Breast epithelium (tissue), 4 donors: ENCODE measurements at regions not wholly inside any gene's neighbourhood (a gene's known extent, or its start where the extent isn't known, plus 50 kb on each side); places are given as distances from the start of the nearest gene placed in this dataset.

Experiments
- DNase-seq, 2 donors: peaks; one replicate each; pipeline ENCODE4 v3.0.0-alpha.2; 2019; ENCODE audit warnings: low spot score in 2 of 2
- H3K27ac ChIP-seq, 2 donors: fragments of 200-600 bp; sonication (generic) in 1 of 2; one replicate each; pipeline ENCODE4 v1.5.1; 2016 to 2019; ENCODE audit warnings: mild to moderate bottlenecking in 1 of 2
- H3K27me3 ChIP-seq, 2 donors: fragments of 200-600 bp; sonication (generic) in 1 of 2; one replicate each; pipeline versions ENCODE4 v1.5.1 to v1.6.0; 2017 to 2019; ENCODE audit warnings: control low read depth in 1 of 2, mild to moderate bottlenecking in 1 of 2
- H3K36me3 ChIP-seq: fragments of 200-600 bp; one replicate; pipeline ENCODE4 v1.5.1; 2019
- H3K4me1 ChIP-seq, 2 donors: fragments of 200-600 bp; sonication (generic); one replicate each; pipeline ENCODE4 v1.5.1; 2016 to 2019; ENCODE audit warnings: control low read depth in 1 of 2
- H3K4me3 ChIP-seq, 3 donors: fragments of 200-600 bp; sonication (generic); 1 replicate in 2 of 3; 2 replicates in 1 of 3; pipeline ENCODE4 v1.5.1; 2016 to 2019; ENCODE audit warnings: mild to moderate bottlenecking in 3 of 3, moderate library complexity in 2 of 3
- H3K9me3 ChIP-seq, 2 donors: fragments of 200-600 bp; sonication (generic) in 1 of 2; one replicate each; pipeline ENCODE4 v1.5.1; 2016 to 2019; ENCODE audit warnings: control low read depth in 1 of 2
- CTCF ChIP-seq, 3 donors: fragments of 450-650 bp; IDR thresholded peaks; one replicate each; pipeline ENCODE4 v1.5.1; 2016 to 2017; ENCODE audit warnings: antibody characterized with exemption in 3 of 3, mild to moderate bottlenecking in 3 of 3, moderate library complexity in 3 of 3
- POLR2A ChIP-seq: fragments of 450-650 bp; IDR thresholded peaks from one replicate; pipeline ENCODE4 v1.6.1; 2016; ENCODE audit warnings: antibody characterized with exemption, mild to moderate bottlenecking, moderate library complexity
- POLR2AphosphoS5 ChIP-seq, 3 donors: sonication (generic); formaldehyde crosslinking; IDR thresholded peaks; one replicate each; pipeline ENCODE4 v1.6.1; 2017; ENCODE audit warnings: antibody characterized with exemption in 3 of 3
- intact Hi-C: fragments of 100-400 bp; cut with DNase I; formaldehyde crosslinking; loops from one replicate; pipeline ENCODE4 v1.15.1; 2023; ENCODE audit warnings: low total_unique reads

- intact Hi-C loops, result no loop called here
- Histone ChIP-seq H3K27me3 (no peaks in the 10 kb centered on the region), H3K9me3 (no peaks in the 10 kb centered on the region), H3K4me1 (peaks cover 0 to 3% of the 10 kb centered on the region in 2 donors), H3K4me3 (peak overlapping the region in 1 of 3 donors; percentile 9), H3K36me3 (no peaks in the 10 kb centered on the region), H3K27ac (peak overlapping the region; percentile 2 to 59)
- DNase-seq, result peak; percentile 60 to 83
- TF ChIP-seq POLR2A, result no peak
These were observed 87.2 kb upstream of the C1QTNF9B start for GRCh38 chr13:23984546-23984945.

GRCh38 chr13:23985060-23985459 is 87.8 kb upstream of the C1QTNF9B start:
- TF ChIP-seq POLR2A (no peak), POLR2AphosphoS5 (IDR thresholded peaks at IDR 0.05) (no peak), CTCF (IDR thresholded peaks at IDR 0.05) (no peak)
- intact Hi-C loops, result no loop called here
- no peak for DNase-seq
- Histone ChIP-seq H3K9me3 (no peaks in the 10 kb centered on the region), H3K36me3 (no peaks in the 10 kb centered on the region), H3K27ac (peak overlapping the region; percentile 2 to 59), H3K4me1 (peaks cover 0 to 3% of the 10 kb centered on the region in 2 donors), H3K4me3 (peak overlapping the region in 1 of 3 donors; percentile 9), H3K27me3 (no peaks in the 10 kb centered on the region)

- Histone ChIP-seq H3K27ac (no peak overlapping the region), H3K4me3 (no peak overlapping the region), H3K36me3 (no peaks in the 10 kb centered on the region), H3K4me1 (peaks cover 0 to 3% of the 10 kb centered on the region in 2 donors), H3K9me3 (no peaks in the 10 kb centered on the region), H3K27me3 (no peaks in the 10 kb centered on the region)
- TF ChIP-seq CTCF (IDR thresholded peaks at IDR 0.05), result no peak
- TF ChIP-seq POLR2AphosphoS5 (IDR thresholded peaks at IDR 0.05), result no peak
- no peak for TF ChIP-seq POLR2A
- intact Hi-C loops, result no loop called here
- DNase-seq, result no peak
These were observed 88.5 kb upstream of the C1QTNF9B start for GRCh38 chr13:23985839-23986238.

- Histone ChIP-seq H3K36me3 (no peaks in the 10 kb centered on the region), H3K4me1 (peaks cover 0 to 3% of the 10 kb centered on the region in 2 donors), H3K27ac (no peak overlapping the region), H3K27me3 (no peaks in the 10 kb centered on the region), H3K9me3 (no peaks in the 10 kb centered on the region), H3K4me3 (no peak overlapping the region)
- no peak for DNase-seq
- TF ChIP-seq POLR2AphosphoS5 (IDR thresholded peaks at IDR 0.05) (no peak), POLR2A (no peak), CTCF (IDR thresholded peaks at IDR 0.05) (no peak)
- intact Hi-C loops, result no loop called here
These were observed 89.3 kb upstream of the C1QTNF9B start for GRCh38 chr13:23986619-23987018.

GRCh38 chr13:23987331-23987894 is 90.1 kb upstream of the C1QTNF9B start:
- no peak overlapping the region for H3K27ac ChIP-seq

More at GRCh38 chr13:23987331-23987894, 90.1 kb upstream of the C1QTNF9B start:
- TF ChIP-seq POLR2AphosphoS5 (IDR thresholded peaks at IDR 0.05), result no peak
- TF ChIP-seq POLR2A, result no peak
- no peak for TF ChIP-seq CTCF (IDR thresholded peaks at IDR 0.05)
- intact Hi-C loops, result no loop called here
- Histone ChIP-seq H3K36me3 (no peaks in the 10 kb centered on the region), H3K4me3 (no peak overlapping the region), H3K27me3 (no peaks in the 10 kb centered on the region), H3K4me1 (peaks cover 0 to 3% of the 10 kb centered on the region in 2 donors), H3K9me3 (no peaks in the 10 kb centered on the region)
- DNase-seq, result no peak
